GM12874 (cell line): ENCODE measurements at regions not wholly inside any gene's neighbourhood (a gene's known extent, or its start where the extent isn't known, plus 50 kb on each side); places are given as distances from the start of the nearest gene placed in this dataset.

ENCODE experiments used
- CTCF ChIP-seq: IDR thresholded peaks from 2 replicates; pipeline ENCODE4 v1.5.1; 2011; ENCODE audit warnings: low read depth, mild to moderate bottlenecking, control low read depth, low read length, moderate library complexity; ENCODE audit not compliant: insufficient read depth

- TF ChIP-seq CTCF: no peak
Measured at GRCh38 chr5:5025098-5025773, 114.9 kb upstream of the ADAMTS16 start.

- TF ChIP-seq CTCF: no peak
Measured at GRCh38 chr5:5025774-5026408, 114.2 kb upstream of the ADAMTS16 start.

GRCh38 chr5:5026409-5026785 is 113.7 kb upstream of the ADAMTS16 start:
- TF ChIP-seq CTCF: no peak

GRCh38 chr5:5031665-5032064 is 108.5 kb upstream of the ADAMTS16 start:
- no peak for TF ChIP-seq CTCF

- no peak for TF ChIP-seq CTCF
Measured at GRCh38 chr5:5037674-5038073, 102.5 kb upstream of the ADAMTS16 start.

- TF ChIP-seq CTCF: no peak
Measured at GRCh38 chr5:5039918-5040317, 100.2 kb upstream of the ADAMTS16 start.

- TF ChIP-seq CTCF: no peak
Measured at GRCh38 chr5:5040712-5041111, 99.4 kb upstream of the ADAMTS16 start.

GRCh38 chr5:5042806-5043205 is 97.3 kb upstream of the ADAMTS16 start:
- TF ChIP-seq CTCF: no peak
